HG03354 (cell line): ENCODE measurements at regions not wholly inside any gene's neighbourhood (a gene's known extent, or its start where the extent isn't known, plus 50 kb on each side); places are given as distances from the start of the nearest gene placed in this dataset.
A peak's percentile ranks its signal among the peaks of the same experiment; 100 is the strongest.
"Not testable (repeated sequence)": the region's sequence is repeated elsewhere in the genome, so short reads cannot be mapped to it uniquely, and the experiment has no call there.

Experiments used
- ATAC-seq: cut with Tn5 transposase; IDR thresholded peaks from one replicate; pipeline ENCODE4 v1.9.1; 2021; ENCODE audit warnings: mild to moderate bottlenecking; ENCODE audit not compliant: unreplicated experiment, poor library complexity, severe bottlenecking

DNA sequence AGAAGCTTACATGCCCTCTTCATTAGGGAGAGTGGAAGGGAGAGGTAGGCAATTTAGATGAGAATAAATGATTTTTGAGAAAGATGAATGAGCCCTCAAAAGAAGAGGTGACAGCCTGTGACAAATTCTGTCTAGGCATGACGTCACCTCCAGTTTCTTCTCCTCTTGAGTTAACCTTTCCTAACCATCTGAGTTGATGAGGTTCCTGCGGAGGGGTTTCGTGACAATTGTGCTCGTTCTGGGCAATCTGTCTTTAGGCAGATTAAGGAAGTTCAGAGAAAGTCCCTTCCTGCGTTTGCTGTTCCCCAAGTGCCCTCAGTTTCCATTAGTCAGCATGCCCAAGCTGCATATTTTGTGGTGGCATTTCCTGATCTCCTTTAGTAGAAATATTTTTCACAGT lies 640.2 kb upstream of the SYT4 start:
- peak; percentile 61 for ATAC-seq

DNA sequence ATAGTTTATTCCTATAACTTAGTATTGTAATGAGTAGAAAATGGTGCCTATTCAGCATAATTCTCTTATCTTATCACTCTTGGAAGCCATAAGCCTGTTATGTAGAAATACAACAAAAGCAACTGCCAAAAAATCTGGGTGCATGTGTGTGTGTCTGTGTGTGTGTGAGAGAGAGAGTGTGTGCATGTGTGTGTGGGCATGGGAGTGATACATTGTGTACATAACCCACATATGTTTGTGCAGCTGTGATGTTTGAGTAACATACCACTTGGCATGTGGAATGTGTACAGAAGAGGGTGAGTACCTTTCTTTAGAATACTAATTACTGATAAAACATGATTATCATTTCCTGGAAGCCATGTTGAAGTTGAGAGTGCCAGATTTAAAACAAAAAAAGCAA lies 642.3 kb upstream of the SYT4 start:
- no peak for ATAC-seq

DNA sequence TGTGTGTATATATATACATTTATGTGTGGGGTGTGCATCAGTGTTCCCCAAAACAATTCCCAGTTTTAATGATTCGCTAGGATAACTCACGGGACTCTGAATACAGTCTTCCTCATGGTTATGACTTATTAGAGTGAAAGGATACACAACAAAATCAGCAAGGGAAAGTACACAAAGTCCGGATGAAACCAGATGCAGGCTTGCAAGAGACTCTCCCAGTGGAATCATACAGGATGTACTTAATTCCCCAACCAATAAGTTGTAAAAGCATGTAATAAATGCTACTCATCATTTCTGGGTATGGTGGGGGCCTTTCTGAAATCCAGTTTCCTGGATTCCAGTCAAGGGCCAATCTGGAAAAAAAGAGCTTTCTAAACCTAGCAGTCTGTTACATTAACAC lies 654.1 kb upstream of the SYT4 start:
- no peak for ATAC-seq

DNA sequence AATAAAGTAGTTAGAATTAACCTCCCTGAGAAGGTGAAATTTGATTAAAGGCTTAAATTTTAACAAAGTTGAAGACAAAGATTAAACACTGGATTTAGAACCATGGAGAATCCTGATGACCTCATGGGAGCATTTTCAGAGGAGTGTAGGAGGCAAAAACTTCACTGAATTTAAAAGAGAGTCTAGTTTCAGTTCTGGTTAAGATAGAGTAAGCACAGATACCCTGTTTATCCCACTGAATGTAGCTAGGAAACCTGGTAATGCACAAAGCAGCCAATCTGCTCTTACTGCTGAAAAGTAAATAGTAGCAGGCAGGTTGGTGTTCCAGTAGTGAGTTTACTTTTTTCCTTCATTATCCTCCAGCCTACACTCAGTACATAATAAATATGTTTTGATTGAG lies 654.9 kb upstream of the SYT4 start:
- ATAC-seq, result no peak

DNA sequence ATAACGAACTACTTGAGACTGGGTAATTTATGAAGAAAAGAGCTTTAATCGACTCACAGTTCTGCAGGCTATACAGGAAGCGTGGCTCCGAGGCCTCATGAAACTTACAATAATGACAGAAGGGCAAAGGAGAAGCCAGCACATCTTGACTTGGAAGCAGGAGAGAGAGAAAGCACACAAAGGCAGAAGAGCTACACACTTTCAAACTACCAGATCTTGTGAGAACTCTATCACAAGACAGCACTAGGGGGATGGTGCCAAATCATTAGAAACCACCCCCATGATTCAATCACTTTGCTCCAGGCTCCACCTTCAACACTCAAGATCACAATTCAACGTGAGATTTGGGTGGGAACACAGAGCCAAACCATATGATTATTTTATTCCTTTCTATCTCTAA lies 655.9 kb upstream of the SYT4 start:
- ATAC-seq, result no peak

DNA sequence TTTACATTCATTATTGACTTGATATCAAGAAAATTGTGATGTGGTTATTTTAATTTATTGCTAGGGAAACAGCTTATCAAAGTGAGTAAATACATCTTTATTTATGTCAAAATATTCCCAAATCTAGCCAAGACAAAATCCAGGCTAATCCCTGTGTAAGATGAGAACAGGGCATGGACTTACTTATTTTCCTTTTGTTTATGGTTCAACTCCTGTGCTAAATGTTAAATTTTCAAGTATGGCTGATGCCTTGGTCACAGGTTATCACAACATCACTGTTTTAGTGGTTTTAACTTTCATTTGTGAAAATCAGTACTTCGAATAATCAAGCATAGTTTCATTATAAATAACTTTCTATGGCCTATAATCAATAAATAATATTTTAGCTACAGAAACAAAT lies 657.0 kb upstream of the SYT4 start:
- no peak for ATAC-seq

DNA sequence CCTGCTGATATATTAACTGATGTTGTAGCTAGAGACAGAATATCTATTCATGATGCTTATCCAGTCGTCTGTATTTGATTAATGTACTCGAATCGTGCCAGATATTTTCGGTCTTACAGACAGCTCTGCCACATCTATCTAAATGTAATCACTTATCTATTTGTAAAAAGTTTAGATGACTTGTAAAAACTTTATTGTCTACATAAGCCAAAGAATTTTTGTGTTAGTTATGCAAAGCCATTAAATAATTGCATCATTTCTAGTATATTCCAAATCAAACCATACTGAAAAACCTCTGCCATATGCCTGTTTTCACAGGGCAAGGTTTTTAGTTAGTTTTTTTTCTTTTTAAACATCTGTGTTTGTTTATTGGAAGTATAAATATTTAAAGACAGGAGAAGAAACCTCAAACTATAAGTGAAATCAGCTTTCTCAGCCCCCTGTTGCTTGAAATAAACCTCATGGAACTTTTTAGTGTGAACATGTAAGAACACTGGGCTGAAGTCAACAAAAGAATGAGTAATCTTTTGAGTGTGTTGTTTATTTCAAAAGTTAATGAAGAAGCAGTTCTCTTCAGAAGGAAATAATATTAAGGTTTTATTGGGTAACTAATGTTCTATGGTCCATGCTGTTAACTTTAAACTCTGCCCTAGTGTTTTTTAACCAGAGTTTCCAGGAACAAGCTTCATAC lies 657.6 kb upstream of the SYT4 start:
- no peak for ATAC-seq

DNA sequence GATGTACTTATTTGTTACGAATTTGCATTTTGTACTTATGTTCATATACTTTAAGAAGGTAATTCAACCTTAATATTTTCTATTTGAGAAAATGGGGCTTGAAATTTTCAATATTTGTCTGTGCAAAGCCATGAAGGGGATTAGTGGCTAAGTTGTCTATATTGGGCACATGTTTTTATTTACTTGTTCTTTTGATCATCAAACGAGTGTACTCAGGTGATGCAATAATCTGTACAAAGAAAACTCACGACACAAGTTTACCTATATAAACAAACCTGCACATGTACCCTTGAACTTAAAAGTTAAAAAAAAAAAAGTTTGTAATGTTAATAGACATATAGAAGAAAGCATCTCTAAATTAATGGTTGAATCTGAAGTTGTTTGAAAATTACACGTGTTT lies 658.9 kb upstream of the SYT4 start:
- no peak for ATAC-seq

DNA sequence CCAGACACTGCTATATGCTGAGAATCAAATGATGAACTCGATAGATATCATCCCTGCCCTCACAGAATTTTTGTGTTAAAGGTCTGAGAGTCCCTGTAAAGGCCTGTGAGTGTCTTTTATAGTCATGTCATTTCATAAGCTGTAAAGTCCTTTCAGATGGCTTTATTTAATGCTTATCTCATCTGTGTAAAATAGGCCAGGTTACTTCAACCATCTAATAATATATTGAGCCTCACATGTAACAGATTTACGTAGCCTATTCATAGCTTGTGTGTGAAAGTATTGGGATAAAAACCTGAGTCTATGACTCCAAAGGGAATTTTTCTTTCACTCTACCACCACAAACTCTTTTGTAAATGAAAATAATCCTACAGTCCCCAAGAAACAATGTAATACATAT lies 672.0 kb upstream of the SYT4 start:
- ATAC-seq, result no peak

DNA sequence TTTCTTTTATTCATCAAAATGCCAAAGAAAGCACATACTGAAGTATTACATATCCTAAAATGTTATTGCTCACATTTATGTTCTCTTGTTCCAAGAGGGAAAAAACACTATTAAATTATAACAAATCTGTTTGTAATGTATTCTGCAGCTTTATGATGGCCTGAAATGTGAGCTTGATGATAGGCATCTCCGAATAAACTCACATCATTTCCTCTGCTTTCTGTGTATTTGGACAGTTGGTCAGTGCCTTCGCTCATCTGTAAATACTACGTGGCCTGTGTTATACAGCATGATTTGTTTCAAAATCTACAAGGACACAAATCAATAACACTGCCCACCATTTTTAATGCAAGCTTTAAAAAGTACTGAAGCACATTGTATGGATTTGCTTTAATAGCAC lies 672.8 kb upstream of the SYT4 start:
- no peak for ATAC-seq

DNA sequence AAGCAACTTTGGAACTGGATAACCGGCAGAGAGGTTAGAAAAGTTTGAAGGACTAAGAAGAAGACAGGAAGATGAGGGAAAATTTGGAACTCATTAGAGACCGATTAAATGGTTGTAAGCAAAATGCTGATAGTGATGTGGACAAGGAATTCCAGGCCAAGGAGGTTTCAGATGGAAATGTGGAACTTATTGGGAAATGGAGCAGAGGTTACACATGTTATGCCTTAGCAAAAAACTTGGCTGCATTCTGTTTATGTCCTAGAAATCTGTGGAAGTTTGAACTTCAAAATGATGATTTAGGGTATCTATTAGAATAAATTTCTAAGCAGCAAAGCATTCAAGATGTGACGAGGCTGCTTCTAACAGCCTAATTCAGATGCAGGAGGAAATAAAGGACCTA lies 675.1 kb upstream of the SYT4 start:
- no peak for ATAC-seq

DNA sequence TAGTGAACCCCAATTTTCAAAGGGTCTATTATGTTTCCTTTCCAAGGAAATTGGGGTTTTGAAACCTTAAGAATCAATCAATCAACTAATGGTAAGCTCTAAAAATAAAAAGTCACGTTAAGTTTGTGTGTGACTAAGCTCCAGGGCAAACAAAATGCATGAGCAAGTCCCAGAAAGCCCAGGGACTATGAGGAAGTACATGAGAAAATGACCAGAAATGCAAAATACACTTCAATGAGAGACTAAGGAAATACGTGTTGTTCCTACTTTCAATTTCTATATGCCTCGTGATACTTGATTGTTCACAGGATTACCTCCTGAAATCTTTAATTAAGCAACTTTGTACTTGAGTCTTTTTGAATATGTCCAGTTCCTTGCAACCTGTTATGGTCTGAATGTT lies 684.4 kb upstream of the SYT4 start:
- ATAC-seq, result no peak

DNA sequence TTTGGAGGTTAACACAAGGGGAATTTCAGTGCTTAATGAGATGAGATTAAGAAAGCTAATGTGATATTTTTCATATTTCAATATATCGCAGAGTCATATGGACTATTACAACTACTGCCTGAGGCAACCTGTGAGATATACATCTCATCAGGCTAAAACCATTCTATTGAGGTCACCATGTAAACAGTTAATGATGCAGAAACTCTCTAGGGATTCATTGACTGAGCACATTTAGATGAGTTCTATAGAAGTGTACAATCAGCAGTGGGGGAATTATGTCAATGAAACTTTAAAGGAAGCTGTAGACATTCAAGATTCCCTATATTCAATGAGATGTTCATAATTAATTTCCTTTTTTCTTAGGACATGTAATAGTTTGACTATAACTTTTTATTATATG lies 687.4 kb upstream of the SYT4 start:
- ATAC-seq, result no peak

DNA sequence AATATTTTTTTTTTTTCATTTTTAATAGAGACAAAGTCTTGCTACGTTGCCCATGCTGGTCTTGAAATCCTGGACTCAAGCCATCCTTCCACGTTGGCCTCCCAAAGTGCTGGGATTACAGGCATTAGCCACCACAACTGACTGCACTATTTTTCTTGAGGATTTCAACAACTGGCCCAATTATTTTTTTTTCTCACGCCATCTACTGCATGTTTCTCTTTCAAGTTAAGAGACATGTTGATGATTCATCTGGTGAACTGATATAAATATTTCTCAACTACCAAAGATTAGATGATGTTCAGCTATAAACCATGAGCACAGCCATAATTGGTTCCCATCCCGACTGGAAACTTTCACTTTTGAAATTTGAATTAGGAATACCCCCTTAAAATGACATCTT lies 688.4 kb upstream of the SYT4 start:
- no peak for ATAC-seq

DNA sequence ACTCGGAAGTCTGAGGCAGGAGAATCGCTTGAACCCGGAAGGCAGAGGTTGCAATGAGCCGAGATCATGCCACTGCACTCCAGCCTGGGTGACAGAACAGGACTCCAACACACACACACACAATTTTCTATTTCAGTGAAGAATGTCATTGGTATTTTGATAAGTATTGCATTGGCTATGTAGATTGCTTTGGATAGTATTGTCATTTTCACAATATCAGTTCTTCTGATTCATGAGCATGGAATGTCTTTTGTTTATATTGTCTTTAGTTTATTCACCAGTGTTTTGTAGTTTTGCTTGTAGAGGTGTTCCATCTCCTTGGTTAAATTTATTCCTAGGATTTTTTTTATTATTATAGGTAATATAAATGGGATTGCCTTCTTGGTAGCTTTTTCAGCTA lies 693.4 kb upstream of the SYT4 start:
- ATAC-seq, result no peak

DNA sequence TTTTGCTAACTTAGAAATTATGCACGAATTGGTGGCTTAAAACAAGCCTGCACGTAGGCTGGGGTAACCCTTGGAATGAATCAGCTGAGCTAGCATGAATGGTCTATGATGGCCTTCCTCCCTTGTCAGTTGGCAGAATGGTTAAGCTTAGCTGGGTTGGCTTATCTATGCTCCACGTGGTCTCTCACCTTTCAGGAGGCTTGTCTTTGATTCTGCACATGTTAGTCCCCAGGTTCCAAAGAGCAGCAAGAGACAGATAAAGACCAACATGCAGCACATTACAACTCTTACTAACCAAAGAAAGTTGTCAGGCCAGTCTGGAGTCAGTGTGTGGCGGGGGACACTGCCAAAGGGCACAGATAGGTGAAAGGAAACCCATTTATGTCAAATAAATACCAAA lies 700.9 kb upstream of the SYT4 start:
- no peak for ATAC-seq

DNA sequence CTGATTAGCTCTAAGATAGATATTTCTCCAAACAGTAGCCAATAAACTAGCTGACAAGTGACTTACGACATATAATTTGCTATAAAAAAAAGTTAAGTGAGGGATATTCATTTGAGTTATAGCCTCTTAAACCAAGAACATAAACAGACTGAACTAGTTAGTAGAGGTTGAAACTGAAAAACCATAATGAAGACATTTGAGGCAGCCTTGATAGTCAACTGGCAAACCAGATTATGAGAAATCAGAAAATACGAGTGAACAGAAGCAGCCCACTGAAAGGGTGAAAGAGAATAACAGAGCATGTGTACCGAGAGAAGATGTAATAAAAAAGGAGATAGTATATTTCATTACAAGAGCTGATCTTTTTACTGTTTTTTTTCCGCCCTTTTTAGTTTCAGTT lies 698.1 kb upstream of the SETBP1 start:
- ATAC-seq, result no peak

DNA sequence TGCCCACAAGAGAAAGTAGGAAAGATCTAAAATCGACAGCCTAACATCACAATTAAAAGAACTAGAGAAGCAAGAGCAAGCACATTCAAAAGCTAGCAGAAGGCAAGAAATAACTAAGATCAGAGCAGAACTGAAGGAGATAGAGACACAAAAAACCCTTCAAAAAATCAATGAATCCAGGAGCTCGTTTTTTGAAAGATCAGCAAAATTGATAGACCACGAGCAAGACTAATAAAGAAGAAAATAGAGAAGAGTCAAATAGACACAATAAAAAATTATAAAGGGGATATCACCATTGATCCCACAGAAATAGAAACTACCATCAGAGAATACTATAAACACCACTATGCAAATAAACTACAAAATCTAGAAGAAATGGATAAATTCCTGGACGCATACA lies 693.6 kb upstream of the SETBP1 start:
- ATAC-seq, result not testable (repeated sequence)

DNA sequence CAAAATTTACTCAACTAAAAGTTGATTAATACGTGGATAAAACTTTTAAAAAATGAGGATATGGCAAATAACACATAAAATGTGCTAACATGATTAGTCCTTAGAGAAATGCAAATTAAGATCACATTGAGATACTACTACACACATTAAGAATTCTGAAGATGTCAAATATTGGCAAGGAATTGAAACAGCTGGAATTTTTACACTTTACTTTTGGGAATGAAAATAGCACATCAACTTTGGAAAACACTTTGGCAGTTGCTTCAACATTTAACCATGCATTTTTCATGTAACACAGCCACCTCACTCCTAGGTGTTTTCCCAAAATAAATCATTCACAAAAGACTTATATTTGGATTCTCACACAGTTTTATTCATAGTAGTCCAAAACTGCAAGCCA lies 687.9 kb upstream of the SETBP1 start:
- ATAC-seq, result no peak

DNA sequence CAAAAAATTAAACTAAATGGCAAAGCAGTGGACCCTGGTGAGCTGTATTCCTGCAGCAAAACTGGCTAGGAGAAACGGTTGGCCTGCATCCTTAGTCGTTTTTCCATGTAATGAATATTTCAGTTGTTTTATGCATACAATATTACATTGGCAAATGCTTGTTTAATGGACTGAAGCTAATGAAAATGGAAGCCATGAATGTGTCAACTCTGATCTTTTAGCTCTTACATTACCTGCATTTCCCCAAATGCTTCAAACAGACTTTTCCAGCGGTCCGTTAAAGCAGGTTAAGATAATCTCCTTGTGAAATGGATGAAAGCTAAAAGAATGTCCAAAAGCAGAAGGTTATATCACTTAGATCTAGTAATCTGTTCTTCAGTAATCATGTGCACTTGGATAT lies 686.3 kb upstream of the SETBP1 start:
- no peak for ATAC-seq

DNA sequence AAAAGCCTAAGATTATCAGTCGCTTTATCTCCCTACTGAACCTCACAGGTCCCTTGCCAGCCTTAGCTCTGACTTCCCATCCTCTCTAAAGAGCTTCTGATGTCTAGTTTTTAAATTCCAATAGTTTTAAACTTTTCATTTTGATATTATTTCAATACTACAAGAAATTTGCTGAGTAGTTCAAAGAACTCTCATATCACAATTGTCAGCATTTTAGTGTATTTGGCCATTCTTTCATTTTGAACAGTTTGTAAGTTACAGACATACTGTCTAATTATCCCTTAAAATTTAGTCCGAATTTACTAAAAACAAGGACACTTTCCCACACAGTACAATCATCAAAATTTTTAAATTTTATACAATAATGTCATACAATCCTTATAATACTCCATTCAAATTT lies 666.8 kb upstream of the SETBP1 start:
- ATAC-seq, result no peak

DNA sequence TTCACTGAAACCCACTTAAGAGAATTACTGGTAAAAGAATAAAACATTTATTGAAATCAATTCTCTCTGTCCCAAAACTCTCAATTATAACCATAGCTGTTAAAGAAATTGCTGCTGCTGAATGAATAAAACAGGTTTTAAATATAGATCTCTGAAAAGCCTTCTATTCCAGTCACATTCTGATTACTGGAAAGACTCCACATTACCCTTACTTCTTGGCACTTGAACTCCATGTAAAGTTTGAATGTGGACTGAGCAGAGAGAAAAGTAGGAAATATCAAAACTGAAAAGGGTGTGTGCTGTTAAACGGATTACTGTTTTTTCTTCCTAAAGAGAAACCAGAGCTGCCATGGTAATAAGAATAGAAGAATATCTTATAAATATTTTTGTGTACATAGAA lies 655.3 kb upstream of the SETBP1 start:
- ATAC-seq, result no peak
